Kidney (tissue), 13 donors: ENCODE measurements at regions not wholly inside any gene's neighbourhood (a gene's known extent, or its start where the extent isn't known, plus 50 kb on each side); places are given as distances from the start of the nearest gene placed in this dataset.

ENCODE experiments used
- DNase-seq, 5 donors: peaks; one replicate each; pipeline ENCODE4 v3.0.0-alpha.2; 2013 to 2020
- FAIRE-seq: peaks from 2 replicates; lab custom pipeline; 2012; peaks lifted over from hg19 to GRCh38; lab: Jason Lieb, UNC
- H3K27ac ChIP-seq, 2 donors: one replicate each; pipeline ENCODE4 v1.7.0; 2013; ENCODE audit warnings: low read depth in 2 of 2, low read length in 2 of 2, inconsistent platforms in 1 of 2
- H3K27me3 ChIP-seq: one replicate; pipeline ENCODE4 v1.7.1; 2013; ENCODE audit warnings: low read length, inconsistent platforms; ENCODE audit not compliant: control insufficient read depth, insufficient read depth
- H3K36me3 ChIP-seq, 3 donors: one replicate each; pipeline versions ENCODE4 v1.7.0 to v1.7.1; 2013; ENCODE audit warnings: low read length in 3 of 3, control low read depth in 1 of 3, inconsistent platforms in 1 of 3; ENCODE audit not compliant: insufficient read depth in 3 of 3, control insufficient read depth in 2 of 3
- H3K4me1 ChIP-seq, 3 donors: one replicate each; pipeline versions ENCODE4 v1.7.0 to v1.7.1; 2013; ENCODE audit warnings: low read length in 3 of 3, inconsistent platforms in 1 of 3, low read depth in 1 of 3; ENCODE audit not compliant: control insufficient read depth in 2 of 3, insufficient read depth in 2 of 3
- H3K4me3 ChIP-seq, 3 donors: one replicate each; pipeline versions ENCODE4 v1.7.0 to v1.8.1; 2013; ENCODE audit warnings: low read length in 3 of 3, control low read depth in 1 of 3, inconsistent platforms in 1 of 3
- H3K9ac ChIP-seq, 3 donors: one replicate each; pipeline versions ENCODE4 v1.7.0 to v1.7.1; 2013; ENCODE audit warnings: low read length in 3 of 3, control low read depth in 1 of 3, inconsistent platforms in 1 of 3
- H3K9me3 ChIP-seq, 3 donors: one replicate each; pipeline versions ENCODE4 v1.7.0 to v1.7.1; 2013; ENCODE audit warnings: low read length in 3 of 3, control low read depth in 1 of 3, inconsistent platforms in 1 of 3; ENCODE audit not compliant: control insufficient read depth in 2 of 3, insufficient read depth in 1 of 3
- CTCF ChIP-seq: IDR thresholded peaks from 3 replicates; pipeline ENCODE4 v1.5.1; 2012; ENCODE audit warnings: mild to moderate bottlenecking, moderate library complexity, borderline replicate concordance; ENCODE audit not compliant: insufficient read depth; ENCODE audit errors: extremely low read depth
- intact Hi-C: fragments of 100-400 bp; cut with DNase I; formaldehyde crosslinking; loops from one replicate; pipeline ENCODE4 v1.11.1; 2022
- donor health status: control.
- donor health status: control.
- donor health status: control.
- donor health status: control.
- donor health status: control.
- donor health status: DM: yes; HTN: yes; CAD: no.
- donor health status: Normal renal cell carcinoma (clear cell type).

- no peak overlapping the region for H3K4me3 ChIP-seq
- H3K36me3 ChIP-seq, result no peaks in the 10 kb centered on the region
- FAIRE-seq (no peak), DNase-seq (no peak)
- no peaks in the 10 kb centered on the region for H3K27me3 ChIP-seq
- no peak overlapping the region for H3K9ac ChIP-seq
- H3K9me3 ChIP-seq, result no peaks in the 10 kb centered on the region
- intact Hi-C loops, result no loop called here
- no peak for TF ChIP-seq CTCF
- no peaks in the 10 kb centered on the region for H3K4me1 ChIP-seq
- no peak overlapping the region for H3K27ac ChIP-seq
Measured at GRCh38 chr13:22482496-22483000, 698.2 kb upstream of the SGCG start.

GRCh38 chr13:22483276-22483675 lies 697.5 kb upstream of the SGCG start:
- intact Hi-C loops, result no loop called here
- DNase-seq (no peak), FAIRE-seq (no peak)
- Histone ChIP-seq H3K27ac (no peak overlapping the region), H3K27me3 (no peaks in the 10 kb centered on the region), H3K36me3 (no peaks in the 10 kb centered on the region), H3K4me3 (no peak overlapping the region), H3K9ac (no peak overlapping the region), H3K4me1 (no peaks in the 10 kb centered on the region), H3K9me3 (no peaks in the 10 kb centered on the region)
- no peak for TF ChIP-seq CTCF

- no peak for FAIRE-seq
- H3K4me3 ChIP-seq, result no peak overlapping the region
Measured at GRCh38 chr13:22486490-22486889, 694.3 kb upstream of the SGCG start.

More at GRCh38 chr13:22486490-22486889, 694.3 kb upstream of the SGCG start:
- Histone ChIP-seq H3K27ac (no peak overlapping the region), H3K36me3 (no peaks in the 10 kb centered on the region), H3K9me3 (no peaks in the 10 kb centered on the region), H3K4me1 (no peaks in the 10 kb centered on the region), H3K27me3 (no peaks in the 10 kb centered on the region), H3K9ac (no peak overlapping the region)
- no peak for TF ChIP-seq CTCF
- intact Hi-C loops, result no loop called here
- no peak for DNase-seq
